ENCODE measurements at regions not wholly inside any gene's neighbourhood (a gene's known extent, or its start where the extent isn't known, plus 50 kb on each side); places are given as distances from the start of the nearest gene placed in this dataset.

- TF ChIP-seq CTCF (IDR thresholded peaks at IDR 0.05; ENCODE audit: control insufficient read depth, extremely low read depth, insufficient read depth): no peak
- DNase-seq (ENCODE audit: low read depth): no peak
Observed at GRCh38 chr18:2086439-2086838, 484.9 kb downstream of the METTL4 start.

GRCh38 chr18:2087877-2088673 lies 483.2 kb downstream of the METTL4 start:
- TF ChIP-seq CTCF (IDR thresholded peaks at IDR 0.05; ENCODE audit: control insufficient read depth, extremely low read depth, insufficient read depth): no peak
- no peak overlapping the region for H3K4me3 ChIP-seq (ENCODE audit: low read depth, low read length)
- no peak for DNase-seq (ENCODE audit: low read depth)

More at GRCh38 chr18:2086439-2086838, 484.9 kb downstream of the METTL4 start:
- no peak overlapping the region for H3K4me3 ChIP-seq (ENCODE audit: low read depth, low read length)

- no peak for DNase-seq (ENCODE audit: low read depth)
- no peak for TF ChIP-seq CTCF (IDR thresholded peaks at IDR 0.05; ENCODE audit: control insufficient read depth, extremely low read depth, insufficient read depth)
- no peak overlapping the region for H3K4me3 ChIP-seq (ENCODE audit: low read depth, low read length)
Observed at GRCh38 chr18:2089396-2089795, 481.9 kb downstream of the METTL4 start.

- TF ChIP-seq CTCF (IDR thresholded peaks at IDR 0.05; ENCODE audit: control insufficient read depth, extremely low read depth, insufficient read depth): no peak
- no peak for DNase-seq (ENCODE audit: low read depth)
- no peak overlapping the region for H3K4me3 ChIP-seq (ENCODE audit: low read depth, low read length)
Observed at GRCh38 chr18:2091937-2092336, 479.4 kb downstream of the METTL4 start.

GRCh38 chr18:2096551-2096950 lies 474.8 kb downstream of the METTL4 start:
- TF ChIP-seq CTCF (IDR thresholded peaks at IDR 0.05; ENCODE audit: control insufficient read depth, extremely low read depth, insufficient read depth): no peak
- H3K4me3 ChIP-seq (ENCODE audit: low read depth, low read length): no peak overlapping the region
- no peak for DNase-seq (ENCODE audit: low read depth)

GRCh38 chr18:2100694-2101213 lies 470.6 kb downstream of the METTL4 start:
- DNase-seq (ENCODE audit: low read depth): no peak
- H3K4me3 ChIP-seq (ENCODE audit: low read depth, low read length): no peak overlapping the region
- TF ChIP-seq CTCF (IDR thresholded peaks at IDR 0.05; ENCODE audit: control insufficient read depth, extremely low read depth, insufficient read depth): no peak
